Heart right ventricle (tissue), 16 donors: ENCODE measurements at regions not wholly inside any gene's neighbourhood (a gene's known extent, or its start where the extent isn't known, plus 50 kb on each side); places are given as distances from the start of the nearest gene placed in this dataset.
A peak's percentile ranks its signal among the peaks of the same experiment; 100 is the strongest.
"Not testable (repeated sequence)": the region's sequence is repeated elsewhere in the genome, so short reads cannot be mapped to it uniquely, and the experiment has no call there.

Experiments
- ATAC-seq, 8 donors: fragments of 200-7000 bp; cut with Tn5 transposase; one replicate each; pipeline ENCODE4 v1.9.1; 2020; ENCODE audit warnings: mild to moderate bottlenecking in 8 of 8, moderate library complexity in 8 of 8, moderate number of reproducible peaks in 1 of 8
- DNase-seq, 2 donors: peaks; one replicate each; pipeline ENCODE4 v3.0.0-alpha.2; 2020
- H3K27ac ChIP-seq, 10 donors: fragments of 200-600 bp; sonication (generic) in 2 of 10; one replicate each; pipeline versions ENCODE4 v1.5.0 to v1.8.0; 2020 to 2022; ENCODE audit warnings: mild to moderate bottlenecking in 3 of 10
- H3K27me3 ChIP-seq, 7 donors: fragments of 200-600 bp; one replicate each; pipeline ENCODE4 v1.8.0; 2021 to 2022; ENCODE audit warnings: mild to moderate bottlenecking in 2 of 7
- H3K36me3 ChIP-seq, 9 donors: fragments of 200-600 bp; sonication (generic) in 1 of 9; one replicate each; pipeline versions ENCODE4 v1.5.0 to v1.8.0; 2020 to 2022; ENCODE audit warnings: mild to moderate bottlenecking in 2 of 9
- H3K4me1 ChIP-seq, 9 donors: fragments of 200-600 bp; sonication (generic) in 1 of 9; one replicate each; pipeline versions ENCODE4 v1.5.0 to v1.8.0; 2020 to 2022; ENCODE audit warnings: mild to moderate bottlenecking in 4 of 9
- H3K4me3 ChIP-seq, 10 donors: fragments of 200-600 bp; sonication (generic) in 2 of 10; one replicate each; pipeline versions ENCODE4 v1.5.0 to v1.8.0; 2020 to 2022; ENCODE audit warnings: mild to moderate bottlenecking in 7 of 10, moderate library complexity in 2 of 10
- H3K9me3 ChIP-seq, 11 donors: fragments of 200-600 bp in 10 of 11; sonication (generic) in 2 of 11; one replicate each; pipeline versions ENCODE4 v1.5.0 to v1.8.0; 2013 to 2022; ENCODE audit warnings: mild to moderate bottlenecking in 2 of 11, control low read depth in 1 of 11, moderate library complexity in 1 of 11
- WGBS, 2 donors: extraction: QIAGEN DNeasy Blood & Tissue Kit; methylation state at CpG; one replicate each; pipeline ENCODE4 v1.1.7; 2013; ENCODE audit warnings: inconsistent platforms in 1 of 2; 5-methylcytosine and 5-hydroxymethylcytosine counted together
- intact Hi-C, 10 donors: fragments of 100-400 bp; cut with DNase I; formaldehyde crosslinking; loops; one replicate each; pipeline versions ENCODE4 v1.11.1 to v1.14.2; 2022
- TF ChIP-seq, protein P1 (sequence below), 9 donors: fragments of 200-600 bp; sonication (generic) in 2 of 9; IDR thresholded peaks; one replicate each; pipeline versions ENCODE4 v1.5.0 to v1.8.0; 2021 to 2022; ENCODE audit warnings: antibody characterized with exemption in 9 of 9, mild to moderate bottlenecking in 5 of 9, moderate library complexity in 1 of 9
- donor health status: Arrhythmogenic right ventricular cardiomyopathy.
- donor health status: ischemic (EF 13 %, LVEDD 7.1; RV severe dilation, severe dysfunction).
- donor health status: healthy with polysubstance abuse.
- donor health status: DM: no; HTN: yes; CAD: no.
- donor health status: DM: no; HTN: no; CAD: no.
- donor health status: ischemic (EF 25% LVEDD 6.9; RV normal size, moderate dysfunction).
- donor health status: ischemic (EF 25% LVEDD 5.7; RV mildly dilated, moderate dysfunction).
- donor health status: healthy.
- donor health status: DM: yes; HTN: yes; CAD: no.
- donor health status: Ischemic cardiomyopathy.
- donor health status: ischemic (EF 35%, LVEDD 5.7; RV mildly dilated, moderate dysfunction).
- donor health status: nonischemic (EF 11% LVEDD 7.7; RV severe dilation, severe dysfunction).
- donor health status: DM: yes; HTN: yes; CAD: no.
- donor health status: PGD.
- donor health status: ischemic (EF 29% LVEDD 5.4; RV normal size, mild dysfunction).
- donor health status: nonischemic (EF 23%, LVEDD 6.1; RV moderate dilation, normal function).

DNA sequence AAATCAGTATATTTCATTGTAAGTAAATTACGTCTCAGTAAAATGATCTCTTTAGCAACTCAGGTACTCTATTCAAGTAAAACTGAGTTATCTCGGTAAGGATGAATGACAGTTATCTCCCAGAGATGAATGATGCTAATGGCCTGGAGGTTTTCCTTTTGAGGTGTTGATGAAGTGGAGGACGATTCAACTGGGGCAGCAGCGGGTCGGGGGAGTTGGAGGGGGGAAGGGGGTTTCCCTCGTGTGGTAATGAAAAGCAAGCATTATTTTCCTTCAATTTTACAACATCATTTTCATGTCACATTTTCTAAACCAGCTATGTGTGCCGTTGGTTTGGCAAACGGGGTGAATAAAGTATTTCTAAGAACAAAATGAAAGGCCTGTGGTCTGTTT, 92.4 kb upstream of the ATXN3L start:
- WGBS, 2 donors = 67 to 72% methylated on average over 8 of the region's 8 CpGs
- intact Hi-C loops = no loop called here
- TF ChIP-seq, protein P1, sequence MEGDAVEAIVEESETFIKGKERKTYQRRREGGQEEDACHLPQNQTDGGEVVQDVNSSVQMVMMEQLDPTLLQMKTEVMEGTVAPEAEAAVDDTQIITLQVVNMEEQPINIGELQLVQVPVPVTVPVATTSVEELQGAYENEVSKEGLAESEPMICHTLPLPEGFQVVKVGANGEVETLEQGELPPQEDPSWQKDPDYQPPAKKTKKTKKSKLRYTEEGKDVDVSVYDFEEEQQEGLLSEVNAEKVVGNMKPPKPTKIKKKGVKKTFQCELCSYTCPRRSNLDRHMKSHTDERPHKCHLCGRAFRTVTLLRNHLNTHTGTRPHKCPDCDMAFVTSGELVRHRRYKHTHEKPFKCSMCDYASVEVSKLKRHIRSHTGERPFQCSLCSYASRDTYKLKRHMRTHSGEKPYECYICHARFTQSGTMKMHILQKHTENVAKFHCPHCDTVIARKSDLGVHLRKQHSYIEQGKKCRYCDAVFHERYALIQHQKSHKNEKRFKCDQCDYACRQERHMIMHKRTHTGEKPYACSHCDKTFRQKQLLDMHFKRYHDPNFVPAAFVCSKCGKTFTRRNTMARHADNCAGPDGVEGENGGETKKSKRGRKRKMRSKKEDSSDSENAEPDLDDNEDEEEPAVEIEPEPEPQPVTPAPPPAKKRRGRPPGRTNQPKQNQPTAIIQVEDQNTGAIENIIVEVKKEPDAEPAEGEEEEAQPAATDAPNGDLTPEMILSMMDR (IDR thresholded peaks at IDR 0.05) = no peak
- peaks cover 0 to 4% (median 0%) of the 10 kb centered on the region in 11 donors for H3K9me3 ChIP-seq
- no peak overlapping the region for H3K4me3 ChIP-seq
- ATAC-seq = no peak
- H3K27me3 ChIP-seq = peaks cover 0 to 32% (median 0%) of the 10 kb centered on the region in 7 donors
- H3K27ac ChIP-seq = no peak overlapping the region
- DNase-seq = no peak
- H3K4me1 ChIP-seq = no peaks in the 10 kb centered on the region
- no peaks in the 10 kb centered on the region for H3K36me3 ChIP-seq

DNA sequence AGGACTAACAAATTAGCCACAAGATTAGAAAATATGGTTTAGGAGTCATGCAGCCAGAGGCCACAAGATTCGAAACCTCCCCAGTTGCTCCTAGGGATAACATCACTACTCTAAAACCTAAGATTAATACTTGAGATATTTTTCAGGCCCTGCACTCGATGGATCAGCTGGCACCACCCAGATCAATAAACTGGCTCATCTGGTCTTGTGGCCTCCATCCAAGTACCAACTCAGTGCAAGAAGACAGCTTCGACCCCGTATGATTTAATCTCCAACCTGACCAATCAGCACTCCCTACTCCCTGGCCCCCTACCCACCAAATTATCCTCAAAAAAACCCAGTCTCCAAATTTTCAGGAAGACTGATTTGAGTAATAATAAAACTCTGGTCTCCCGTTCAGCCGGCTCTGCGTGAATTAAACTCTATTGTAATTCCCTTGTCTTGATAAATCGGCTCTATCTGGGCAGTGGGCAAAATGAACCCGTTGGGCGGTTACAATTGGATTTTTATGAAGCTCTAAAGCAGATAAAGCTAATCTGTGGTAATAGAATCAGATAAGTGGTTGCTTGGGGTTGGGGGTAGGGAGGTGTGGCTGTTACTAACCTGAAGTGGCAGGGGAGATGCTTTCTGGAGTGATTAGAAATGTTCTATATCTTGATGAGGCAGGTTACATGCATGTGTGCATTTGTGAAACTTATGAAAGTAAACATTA, 91.8 kb upstream of the ATXN3L start:
- intact Hi-C loops = no loop called here
- H3K4me1 ChIP-seq = no peaks in the 10 kb centered on the region
- ATAC-seq = no peak
- no peak for DNase-seq
- H3K27me3 ChIP-seq = peaks cover 0 to 30% (median 0%) of the 10 kb centered on the region in 7 donors
- H3K36me3 ChIP-seq = no peaks in the 10 kb centered on the region
- TF ChIP-seq, protein P1 (IDR thresholded peaks at IDR 0.05) = no peak
- no peak overlapping the region for H3K4me3 ChIP-seq
- H3K27ac ChIP-seq = no peak overlapping the region
- H3K9me3 ChIP-seq = peaks cover 0 to 8% (median 0%) of the 10 kb centered on the region in 11 donors
- 80 to 84% methylated on average over 10 of the region's 10 CpGs for WGBS, 2 donors

DNA sequence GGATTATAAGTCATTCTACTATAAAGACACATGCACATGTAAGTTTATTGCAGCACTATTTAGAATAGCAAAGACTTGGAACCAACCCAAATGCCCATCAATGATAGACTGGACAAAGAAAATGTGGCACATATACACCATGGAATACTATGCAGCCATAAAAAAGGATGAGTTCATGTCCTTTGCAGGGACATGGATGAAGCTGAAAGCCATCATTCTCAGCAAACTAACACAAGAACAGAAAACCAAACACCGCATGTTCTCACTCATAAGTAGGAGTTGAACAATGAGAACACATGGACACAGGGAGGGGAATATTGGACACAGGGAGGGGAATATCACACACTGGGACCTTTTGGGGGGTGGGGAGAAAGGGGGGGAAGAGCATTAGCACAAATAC, 88.7 kb upstream of the ATXN3L start:
- H3K4me3 ChIP-seq, ATAC-seq, intact Hi-C loops, H3K27ac ChIP-seq, H3K36me3 ChIP-seq, H3K4me1 ChIP-seq, DNase-seq, H3K9me3 ChIP-seq: not testable (repeated sequence)
- WGBS, 2 donors = 100% methylated on average over 1 of the region's 1 CpG
- H3K27me3 ChIP-seq = peaks cover 0 to 42% (median 0%) of the 10 kb centered on the region in 7 donors

- H3K9me3 ChIP-seq, H3K36me3 ChIP-seq, H3K4me3 ChIP-seq, intact Hi-C loops, H3K27ac ChIP-seq, ATAC-seq, H3K4me1 ChIP-seq: not testable (repeated sequence)
- DNase-seq = peak in 1 of 2 donors; percentile 15
- peaks cover 0 to 31% (median 0%) of the 10 kb centered on the region in 7 donors for H3K27me3 ChIP-seq
- 46 to 54% methylated on average over 6 to 7 of the region's 7 CpGs for WGBS, 2 donors
These were observed 84.9 kb upstream of the ATXN3L start for GRCh38 chrX:13404777-13405176.

DNA sequence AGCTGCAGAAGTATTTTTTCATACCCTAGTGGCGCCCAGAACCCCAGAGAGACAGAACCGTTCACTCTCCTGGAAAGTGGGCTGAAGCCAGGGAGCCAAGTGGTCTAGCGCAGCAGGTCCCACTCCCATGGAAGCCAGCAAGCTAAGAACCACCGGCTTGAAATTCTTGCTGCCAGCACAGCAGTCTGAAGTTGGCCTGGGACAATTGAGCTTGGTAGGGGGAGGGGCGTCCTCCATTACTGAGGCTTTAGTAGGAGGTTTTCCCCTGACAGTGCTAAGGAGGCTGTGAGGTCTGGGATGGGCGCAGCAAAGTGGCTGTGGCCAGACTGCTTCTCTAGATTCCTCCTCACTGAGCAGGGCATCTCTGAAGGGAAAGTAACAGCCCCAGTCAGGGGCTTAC, 84.5 kb upstream of the ATXN3L start:
- no peak for ATAC-seq

More for the DNA sequence above, 84.5 kb upstream of the ATXN3L start:
- Histone ChIP-seq H3K27ac (no peak overlapping the region), H3K27me3 (peaks cover 0 to 27% (median 0%) of the 10 kb centered on the region in 7 donors), H3K9me3 (peaks cover 0 to 9% (median 0%) of the 10 kb centered on the region in 11 donors), H3K4me1 (no peaks in the 10 kb centered on the region), H3K36me3 (no peaks in the 10 kb centered on the region), H3K4me3 (no peak overlapping the region)
- TF ChIP-seq, protein P1 (IDR thresholded peaks at IDR 0.05) = no peak
- intact Hi-C loops = no loop called here
- 93 to 94% methylated on average over 6 of the region's 6 CpGs for WGBS, 2 donors
- no peak for DNase-seq
